Gastrocnemius medialis (tissue), 4 donors: ENCODE measurements at regions not wholly inside any gene's neighbourhood (a gene's known extent, or its start where the extent isn't known, plus 50 kb on each side); places are given as distances from the start of the nearest gene placed in this dataset.

Experiments
- ATAC-seq, 2 donors: fragments of 150-250 bp; one replicate each; pipeline ENCODE4 v1.9.1; 2016
- DNase-seq, 2 donors: peaks; one replicate each; pipeline ENCODE4 v3.0.0-alpha.2; 2019
- H3K27ac ChIP-seq, 4 donors: fragments of 200-600 bp; sonication (generic); 1 replicate in 1 of 4; 2 replicates in 3 of 4; pipeline ENCODE4 v1.5.1; 2016 to 2018; ENCODE audit warnings: mild to moderate bottlenecking in 2 of 4, moderate library complexity in 1 of 4
- H3K27me3 ChIP-seq, 3 donors: fragments of 200-600 bp; sonication (generic) in 2 of 3; 1 replicate in 1 of 3; 2 replicates in 2 of 3; pipeline versions ENCODE4 v1.5.1 to v1.6.0; 2016 to 2019; ENCODE audit warnings: mild to moderate bottlenecking in 1 of 3, moderate library complexity in 1 of 3
- H3K36me3 ChIP-seq, 2 donors: fragments of 200-600 bp; sonication (generic) in 1 of 2; one replicate each; pipeline ENCODE4 v1.5.1; 2017 to 2018
- H3K4me1 ChIP-seq, 2 donors: fragments of 200-600 bp; sonication (generic) in 1 of 2; one replicate each; pipeline ENCODE4 v1.5.1; 2016 to 2017; ENCODE audit warnings: mild to moderate bottlenecking in 2 of 2
- H3K4me3 ChIP-seq, 4 donors: fragments of 200-600 bp; sonication (generic) in 3 of 4; 1 replicate in 1 of 4; 2 replicates in 3 of 4; pipeline ENCODE4 v1.5.1; 2016 to 2019; ENCODE audit warnings: mild to moderate bottlenecking in 2 of 4
- H3K9me3 ChIP-seq, 3 donors: fragments of 200-600 bp; sonication (generic) in 2 of 3; 1 replicate in 1 of 3; 2 replicates in 2 of 3; pipeline ENCODE4 v1.5.1; 2016 to 2019
- CTCF ChIP-seq, 5 experiments: fragments of 450-650 bp in 3 of 5; fragments of 200-600 bp in 2 of 5; sonication (generic) in 2 of 5; IDR thresholded peaks in 4 of 5; conservative IDR thresholded peaks in 1 of 5; 1 replicate in 4 of 5; 2 replicates in 1 of 5; pipeline ENCODE4 v1.5.1; 2016 to 2019; ENCODE audit warnings: antibody characterized with exemption in 5 of 5, mild to moderate bottlenecking in 3 of 5, moderate library complexity in 3 of 5
- POLR2A ChIP-seq, 2 donors: fragments of 450-650 bp; IDR thresholded peaks; one replicate each; pipeline ENCODE4 v1.6.1; 2017; ENCODE audit warnings: antibody characterized with exemption in 2 of 2, mild to moderate bottlenecking in 2 of 2, moderate library complexity in 2 of 2
- in situ Hi-C, 4 donors: fragments of 200-750 bp; cut with MboI; loops; one replicate each; pipeline versions ENCODE4 v1.15.0 to v1.8.0; 2017; ENCODE audit warnings: low sequenced_read_pairs in 4 of 4
- intact Hi-C: fragments of 100-400 bp; cut with DNase I; formaldehyde crosslinking; loops from one replicate; pipeline ENCODE4 v1.15.1; 2023; ENCODE audit warnings: low total_unique reads

GRCh38 chr6:110043366-110043994 lies 65.4 kb downstream of the GPR6 start:
- TF ChIP-seq POLR2A (IDR thresholded peaks at IDR 0.05) (no peak), CTCF (IDR thresholded peaks at IDR 0.05 in 4 of 5, conservative IDR thresholded peaks at IDR 0.05 in 1 of 5) (no peak)
- ATAC-seq: no peak
- intact Hi-C loops (no loop called here), in situ Hi-C loops (loop anchor here in 3 of 4 donors (10.0 to 25.0 kb wide), 2 partner anchors 339 to 506 kb away; no protein-coding TSS in a partner anchor)
- no peak for DNase-seq
- H3K36me3 ChIP-seq: no peaks in the 10 kb centered on the region
- no peaks in the 10 kb centered on the region for H3K27me3 ChIP-seq
- no peaks in the 10 kb centered on the region for H3K4me1 ChIP-seq
- H3K9me3 ChIP-seq: peaks cover 0 to 4% (median 0%) of the 10 kb centered on the region in 3 donors
- no peak overlapping the region for H3K4me3 ChIP-seq
- no peak overlapping the region for H3K27ac ChIP-seq

DNA sequence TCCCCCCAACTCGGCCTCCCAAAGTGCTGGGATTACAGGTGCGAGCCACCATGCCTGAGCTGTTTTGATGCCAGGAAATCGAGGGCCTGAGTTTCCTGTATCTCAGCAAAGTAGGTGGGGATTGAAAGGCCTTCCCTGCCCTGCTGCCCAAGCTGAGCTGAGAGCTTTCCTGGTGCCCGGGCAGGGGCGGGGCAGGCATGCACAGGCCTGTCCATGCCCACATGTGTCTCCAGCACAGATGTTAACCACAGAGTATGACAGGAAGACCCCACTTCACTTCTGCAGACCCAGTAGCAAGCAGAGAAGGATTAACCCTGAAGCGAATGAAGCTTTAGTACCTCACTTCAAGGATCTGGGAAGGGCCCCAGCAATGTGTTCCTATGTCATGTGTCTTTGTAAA lies 66.0 kb downstream of the GPR6 start:
- TF ChIP-seq POLR2A (IDR thresholded peaks at IDR 0.05) (no peak), CTCF (IDR thresholded peaks at IDR 0.05 in 4 of 5, conservative IDR thresholded peaks at IDR 0.05 in 1 of 5) (no peak)
- Histone ChIP-seq H3K4me1 (no peaks in the 10 kb centered on the region), H3K27ac (no peak overlapping the region), H3K4me3 (no peak overlapping the region), H3K36me3 (no peaks in the 10 kb centered on the region), H3K9me3 (peaks cover 0 to 4% (median 0%) of the 10 kb centered on the region in 3 donors), H3K27me3 (no peaks in the 10 kb centered on the region)
- intact Hi-C loops (no loop called here), in situ Hi-C loops (loop anchor here in 3 of 4 donors (10.0 to 25.0 kb wide), 2 partner anchors 339 to 507 kb away; no protein-coding TSS in a partner anchor)
- ATAC-seq (no peak), DNase-seq (no peak)

- Histone ChIP-seq H3K4me3 (no peak overlapping the region), H3K4me1 (no peaks in the 10 kb centered on the region), H3K27ac (no peak overlapping the region), H3K9me3 (peaks cover 0 to 4% (median 0%) of the 10 kb centered on the region in 3 donors), H3K27me3 (no peaks in the 10 kb centered on the region), H3K36me3 (no peaks in the 10 kb centered on the region)
- ATAC-seq (no peak), DNase-seq (no peak)
- in situ Hi-C loops (loop anchor here in 3 of 4 donors (10.0 to 25.0 kb wide), 2 partner anchors 340 to 507 kb away; no protein-coding TSS in a partner anchor), intact Hi-C loops (no loop called here)
- TF ChIP-seq CTCF (IDR thresholded peaks at IDR 0.05 in 4 of 5, conservative IDR thresholded peaks at IDR 0.05 in 1 of 5) (no peak), POLR2A (IDR thresholded peaks at IDR 0.05) (no peak)
These were observed 66.5 kb downstream of the GPR6 start for GRCh38 chr6:110044622-110045021.

- ATAC-seq (no peak), DNase-seq (no peak)
- H3K27me3 ChIP-seq: no peaks in the 10 kb centered on the region
- TF ChIP-seq POLR2A (IDR thresholded peaks at IDR 0.05) (no peak), CTCF (IDR thresholded peaks at IDR 0.05 in 4 of 5, conservative IDR thresholded peaks at IDR 0.05 in 1 of 5) (no peak)
- in situ Hi-C loops: loop anchor here in 3 of 4 donors (10.0 to 25.0 kb wide), 2 partner anchors 344 to 511 kb away; no protein-coding TSS in a partner anchor
- peaks cover 0 to 4% (median 0%) of the 10 kb centered on the region in 3 donors for H3K9me3 ChIP-seq
- H3K4me1 ChIP-seq: no peaks in the 10 kb centered on the region
- no peak overlapping the region for H3K27ac ChIP-seq
- no peak overlapping the region for H3K4me3 ChIP-seq
- intact Hi-C loops: no loop called here
- H3K36me3 ChIP-seq: no peaks in the 10 kb centered on the region
These were observed 70.2 kb downstream of the GPR6 start for GRCh38 chr6:110048221-110048875.
